ENCODE measurements at regions not wholly inside any gene's neighbourhood (a gene's known extent, or its start where the extent isn't known, plus 50 kb on each side); places are given as distances from the start of the nearest gene placed in this dataset.

DNA sequence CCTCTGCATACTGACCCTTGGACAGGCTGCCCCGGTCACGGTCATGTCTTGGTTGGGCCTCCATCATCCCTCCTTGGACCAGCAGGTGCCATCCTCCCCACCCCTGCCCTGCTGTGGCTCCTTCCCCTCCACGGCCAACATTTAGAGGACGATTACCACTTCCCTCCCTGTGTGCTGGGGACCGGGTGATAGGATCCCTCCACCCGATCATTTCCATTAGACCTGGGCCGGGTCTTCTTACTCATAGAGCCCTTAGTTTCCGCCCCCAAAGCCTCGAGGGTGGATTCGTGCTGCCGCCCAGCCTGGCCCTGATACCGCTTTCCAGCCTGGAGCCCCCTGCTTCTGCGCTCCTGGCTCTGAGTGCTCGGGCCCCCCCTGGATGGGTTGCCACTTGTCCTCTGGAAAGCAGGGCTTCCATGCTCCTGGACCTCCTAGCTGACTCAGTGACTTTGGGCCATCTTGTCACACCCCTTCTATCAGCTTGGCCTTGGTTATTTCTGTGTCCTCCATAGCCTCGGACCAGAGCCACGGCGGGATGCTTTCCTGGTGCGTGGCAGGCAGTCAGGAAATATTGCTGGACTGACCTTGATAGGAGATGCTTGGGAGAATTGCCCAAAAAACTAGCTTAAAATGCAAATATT is 171.4 kb downstream of the SEC14L1 start:
- Histone ChIP-seq H3K9ac (replicated peaks in 1 of 4; ENCODE audit: extremely low read depth in 1 of 4, low read depth in 3 of 4, low read length in 3 of 4) (no peak overlapping the region), H2BK20ac (ENCODE audit: low read length) (no peak overlapping the region), H2BK12ac (ENCODE audit: low read depth, low read length) (no peak overlapping the region), H2AK5ac (ENCODE audit: low read depth, low read length) (no peak overlapping the region), H3K56ac (replicated peaks; ENCODE audit: insufficient read length, low read depth, low read length) (no peak overlapping the region), H3K14ac (ENCODE audit: insufficient read length) (no peak overlapping the region), H3K18ac (ENCODE audit: extremely low read depth, low read length) (no peak overlapping the region), H2BK5ac (ENCODE audit: low read depth, low read length) (no peak overlapping the region; the same call in 1 of the 2 replicates), H2BK15ac (ENCODE audit: low read length) (no peak overlapping the region), H2AFZ (ENCODE audit: low read length) (no peak overlapping the region), H3K4me2 (ENCODE audit: insufficient read depth in 1 of 2, low read depth in 2 of 2, low read length in 2 of 2) (no peak overlapping the region), H3K36me3 (ENCODE audit: control insufficient read depth in 2 of 4, insufficient read depth in 4 of 4, low read length in 3 of 4) (no peaks in the 10 kb centered on the region), H4K20me1 (replicated peaks in 1 of 2; ENCODE audit: control insufficient read depth in 1 of 2, insufficient read depth in 2 of 2, low read length in 2 of 2) (peaks cover 0 to 7% of the 10 kb centered on the region in 2 experiments), H3K23ac (ENCODE audit: insufficient read length) (no peak overlapping the region), H4K5ac (ENCODE audit: insufficient read length, low read depth, low read length) (no peak overlapping the region), H4K91ac (replicated peaks; ENCODE audit: insufficient read length, low read length) (no peak overlapping the region), H3K79me2 (ENCODE audit: control insufficient read depth in 1 of 2, insufficient read depth in 2 of 2, low read length in 2 of 2) (no peaks in the 10 kb centered on the region; a peak in 1 of 4 replicates), H3K4me3 (ENCODE audit: extremely low read depth in 1 of 4, insufficient read depth in 2 of 4, low read depth in 3 of 4, low read length in 4 of 4) (no peak overlapping the region), H3K4me1 (replicated peaks in 1 of 4; ENCODE audit: control insufficient read depth in 3 of 4, insufficient read depth in 4 of 4, low read length in 3 of 4) (peaks cover 0 to 14% (median 12%) of the 10 kb centered on the region in 4 experiments; a peak in 6 of 7 replicates), H3K9me3 (ENCODE audit: insufficient read depth in 2 of 2, low read depth in 1 of 2, low read length in 1 of 2) (no peaks in the 10 kb centered on the region), H2BK120ac (replicated peaks; ENCODE audit: low read depth, low read length) (no peak overlapping the region), H3K79me1 (ENCODE audit: low read depth, low read length) (peaks cover 5% of the 10 kb centered on the region), H3K23me2 (ENCODE audit: low read depth, low read length) (no peaks in the 10 kb centered on the region), H4K8ac (ENCODE audit: extremely low read depth, insufficient read depth, low read length) (no peak overlapping the region), H3K4ac (replicated peaks; ENCODE audit: insufficient read length, low read depth, low read length) (no peak overlapping the region), H3K27me3 (replicated peaks in 1 of 4; ENCODE audit: control insufficient read depth in 3 of 4, extremely low read depth in 1 of 4, insufficient read depth in 3 of 4, low read length in 3 of 4) (no peaks in the 10 kb centered on the region), H3K27ac (ENCODE audit: low read depth, low read length) (no peak overlapping the region)
- no peak for DNase-seq (ENCODE audit: low read depth in 1 of 2, low spot score in 2 of 2)
- no peak for TF ChIP-seq YY1 (IDR thresholded peaks at IDR 0.05; ENCODE audit: low read depth, low read length)
- no peak for TF ChIP-seq SP2 (IDR thresholded peaks at IDR 0.05; ENCODE audit: low read length)
- no peak for TF ChIP-seq CTBP2 (IDR thresholded peaks at IDR 0.05; ENCODE audit: borderline replicate concordance, insufficient read depth, insufficient read length, low read length)
- TF ChIP-seq SUZ12 (IDR thresholded peaks at IDR 0.05; ENCODE audit: low read length), result no peak
- no peak for TF ChIP-seq TEAD4 (IDR thresholded peaks at IDR 0.05; ENCODE audit: low read depth, low read length)
- ChIA-PET CTCF (ENCODE audit: partially characterized antibody) (interaction anchor here (1.1 to 1.5 kb wide), 2 partner anchors 20 to 89 kb away, joined by 3 to 8 read pairs; no protein-coding TSS in a partner anchor), POLR2A (ENCODE audit: partially characterized antibody) (no interaction called here)
- no peak for FAIRE-seq
- 90% methylated on average over 16 of the region's 18 CpGs; no CpG with 5 or more reads in 1 of the 2 experiments for WGBS, 2 experiments (ENCODE audit: extremely low coverage in 1 of 2, insufficient coverage in 1 of 2, insufficient read length in 1 of 2, insufficient replicate concordance in 2 of 2, low coverage in 1 of 2, low lambda C conversion rate in 2 of 2, missing lambda C conversion rate in 1 of 2)
